ENCODE measurements at regions not wholly inside any gene's neighbourhood (a gene's known extent, or its start where the extent isn't known, plus 50 kb on each side); places are given as distances from the start of the nearest gene placed in this dataset.

DNA sequence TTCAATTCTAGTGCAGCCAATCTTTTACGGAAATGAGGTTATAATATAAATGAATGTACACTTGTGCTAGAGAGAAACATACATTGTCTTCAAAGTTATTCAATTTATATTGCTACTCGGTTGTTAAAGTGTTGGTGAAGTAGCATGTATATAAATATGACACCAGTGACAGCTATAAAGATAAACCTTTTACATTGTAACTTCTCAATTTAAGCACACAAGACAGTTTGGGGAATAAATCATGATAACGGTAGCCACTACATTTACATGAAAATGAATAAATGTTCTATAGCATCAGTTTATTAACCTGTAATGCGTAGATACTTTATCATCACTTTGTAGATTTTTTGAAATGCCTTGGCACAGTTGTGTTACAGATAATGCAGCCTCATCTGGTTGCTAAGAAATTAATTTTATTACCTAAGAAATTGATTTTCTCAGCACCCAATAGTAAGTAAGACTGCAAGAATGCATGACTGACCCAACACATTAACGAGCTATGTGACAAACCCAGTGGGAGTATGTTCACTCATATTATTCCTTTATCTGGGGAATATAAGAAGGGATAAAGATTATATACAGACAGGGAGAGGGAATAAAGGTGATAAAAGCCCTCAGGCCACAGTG lies 283.9 kb upstream of the NPVF start:
- no peaks in the 10 kb centered on the region for H3K36me3 ChIP-seq (ENCODE audit: low read depth, missing control alignments)
- DNase-seq: no peak
- no peak overlapping the region for H3K27ac ChIP-seq
- H3K27me3 ChIP-seq: no peaks in the 10 kb centered on the region
- intact Hi-C loops (cut with DNase I; ENCODE audit: low total_unique reads): no loop called here
- WGBS, 2 donors: 72 to 77% methylated on average over 5 of the region's 5 CpGs
- TF ChIP-seq POLR2A (IDR thresholded peaks at IDR 0.05): no peak
- TF ChIP-seq, protein P1, sequence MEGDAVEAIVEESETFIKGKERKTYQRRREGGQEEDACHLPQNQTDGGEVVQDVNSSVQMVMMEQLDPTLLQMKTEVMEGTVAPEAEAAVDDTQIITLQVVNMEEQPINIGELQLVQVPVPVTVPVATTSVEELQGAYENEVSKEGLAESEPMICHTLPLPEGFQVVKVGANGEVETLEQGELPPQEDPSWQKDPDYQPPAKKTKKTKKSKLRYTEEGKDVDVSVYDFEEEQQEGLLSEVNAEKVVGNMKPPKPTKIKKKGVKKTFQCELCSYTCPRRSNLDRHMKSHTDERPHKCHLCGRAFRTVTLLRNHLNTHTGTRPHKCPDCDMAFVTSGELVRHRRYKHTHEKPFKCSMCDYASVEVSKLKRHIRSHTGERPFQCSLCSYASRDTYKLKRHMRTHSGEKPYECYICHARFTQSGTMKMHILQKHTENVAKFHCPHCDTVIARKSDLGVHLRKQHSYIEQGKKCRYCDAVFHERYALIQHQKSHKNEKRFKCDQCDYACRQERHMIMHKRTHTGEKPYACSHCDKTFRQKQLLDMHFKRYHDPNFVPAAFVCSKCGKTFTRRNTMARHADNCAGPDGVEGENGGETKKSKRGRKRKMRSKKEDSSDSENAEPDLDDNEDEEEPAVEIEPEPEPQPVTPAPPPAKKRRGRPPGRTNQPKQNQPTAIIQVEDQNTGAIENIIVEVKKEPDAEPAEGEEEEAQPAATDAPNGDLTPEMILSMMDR (IDR thresholded peaks at IDR 0.05): no peak
- no peaks in the 10 kb centered on the region for H3K9me3 ChIP-seq
- no peaks in the 10 kb centered on the region for H3K4me1 ChIP-seq
- H3K4me3 ChIP-seq: no peak overlapping the region

DNA sequence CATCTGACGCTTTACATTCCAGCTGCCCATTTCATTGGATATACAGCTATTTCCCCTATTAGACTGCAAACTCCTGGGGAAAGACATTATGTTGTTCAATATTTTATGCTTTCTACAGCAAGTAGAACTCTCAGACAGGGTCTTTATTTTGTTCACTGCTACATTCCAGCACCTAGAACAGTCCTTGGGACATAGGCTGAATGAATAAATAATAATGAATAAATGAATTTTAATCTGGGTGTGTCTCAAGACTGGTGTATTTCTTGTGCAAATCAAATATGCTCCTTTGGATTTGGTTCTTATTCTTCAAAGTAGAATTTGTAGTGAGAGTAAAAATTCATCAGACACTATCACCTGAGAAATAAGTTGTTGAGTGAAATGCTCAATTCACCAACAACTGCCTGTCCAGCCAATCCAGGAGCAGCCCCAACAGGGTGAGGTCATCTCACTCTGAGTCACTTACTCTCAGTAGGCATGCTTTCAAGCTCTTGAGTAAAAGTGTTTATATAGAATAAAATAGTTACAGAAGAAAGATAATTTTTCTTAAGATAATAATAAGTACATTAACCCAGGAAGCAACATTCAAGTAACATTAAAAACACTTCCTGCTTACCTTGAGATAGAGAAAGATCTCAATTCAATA lies 287.5 kb upstream of the NPVF start:
- no peaks in the 10 kb centered on the region for H3K27me3 ChIP-seq
- no peak overlapping the region for H3K27ac ChIP-seq
- 89 to 100% methylated on average over 1 of the region's 1 CpG for WGBS, 2 donors
- no peak overlapping the region for H3K4me3 ChIP-seq
- no peaks in the 10 kb centered on the region for H3K9me3 ChIP-seq
- intact Hi-C loops (cut with DNase I; ENCODE audit: low total_unique reads): no loop called here
- no peak for DNase-seq
- TF ChIP-seq, protein P1 (IDR thresholded peaks at IDR 0.05): no peak
- no peak for TF ChIP-seq POLR2A (IDR thresholded peaks at IDR 0.05)
- no peaks in the 10 kb centered on the region for H3K36me3 ChIP-seq (ENCODE audit: low read depth, missing control alignments)
- no peaks in the 10 kb centered on the region for H3K4me1 ChIP-seq

DNA sequence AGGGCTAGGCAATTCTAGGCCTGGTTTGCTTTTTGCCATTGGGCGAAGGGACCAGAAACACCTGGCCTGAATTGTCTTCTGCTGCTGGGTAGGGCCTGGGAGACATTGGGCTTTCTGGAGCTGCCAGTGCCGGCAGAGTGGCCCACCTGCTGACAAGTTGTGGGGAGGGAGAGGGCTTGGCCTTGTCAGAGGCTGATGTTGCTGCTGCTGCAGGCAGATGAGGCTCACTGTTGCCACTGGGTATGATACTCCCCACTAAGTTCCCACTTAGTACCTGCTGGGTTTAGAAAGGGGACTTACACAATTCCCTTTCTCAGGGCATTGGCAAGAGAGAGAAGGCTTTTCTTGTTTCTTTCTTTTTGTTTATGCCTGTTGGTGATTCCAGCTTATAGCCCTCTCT lies 289.6 kb upstream of the NPVF start:
- no peak overlapping the region for H3K27ac ChIP-seq
- H3K9me3 ChIP-seq: no peaks in the 10 kb centered on the region
- no peaks in the 10 kb centered on the region for H3K27me3 ChIP-seq
- intact Hi-C loops (cut with DNase I; ENCODE audit: low total_unique reads): no loop called here
- TF ChIP-seq, protein P1 (IDR thresholded peaks at IDR 0.05): no peak
- TF ChIP-seq POLR2A (IDR thresholded peaks at IDR 0.05): no peak
- no peaks in the 10 kb centered on the region for H3K36me3 ChIP-seq (ENCODE audit: low read depth, missing control alignments)
- DNase-seq: no peak
- H3K4me3 ChIP-seq: no peak overlapping the region
- H3K4me1 ChIP-seq: no peaks in the 10 kb centered on the region
- 86 to 88% methylated on average over 1 to 2 of the region's 2 CpGs for WGBS, 2 donors

DNA sequence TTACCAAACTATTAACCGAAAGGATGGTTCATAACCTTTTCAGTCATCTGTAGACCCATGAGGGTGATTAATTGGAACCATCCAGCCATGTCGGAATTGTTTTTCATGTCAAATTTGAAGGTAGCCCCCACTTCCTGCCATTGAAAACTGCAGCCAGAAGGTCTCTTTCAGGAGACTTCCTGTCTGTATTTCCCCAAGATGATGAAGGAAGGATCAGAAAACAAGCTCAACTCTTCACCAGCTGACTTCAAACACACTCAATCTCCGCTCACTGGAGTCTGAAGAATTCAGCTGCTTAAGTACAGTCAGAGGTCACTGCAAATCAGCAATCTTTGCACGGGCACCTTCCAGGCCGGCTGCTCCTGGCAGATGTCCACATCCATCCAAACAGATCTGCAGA lies 291.7 kb upstream of the NPVF start:
- DNase-seq: no peak
- Histone ChIP-seq H3K9me3 (no peaks in the 10 kb centered on the region), H3K27ac (no peak overlapping the region), H3K27me3 (no peaks in the 10 kb centered on the region), H3K4me1 (no peaks in the 10 kb centered on the region), H3K36me3 (ENCODE audit: low read depth, missing control alignments) (no peaks in the 10 kb centered on the region), H3K4me3 (no peak overlapping the region)
- no peak for TF ChIP-seq POLR2A (IDR thresholded peaks at IDR 0.05)
- TF ChIP-seq, protein P1 (IDR thresholded peaks at IDR 0.05): no peak
- WGBS, 2 donors: 70 to 73% methylated on average over 5 of the region's 5 CpGs
- intact Hi-C loops (cut with DNase I; ENCODE audit: low total_unique reads): no loop called here

DNA sequence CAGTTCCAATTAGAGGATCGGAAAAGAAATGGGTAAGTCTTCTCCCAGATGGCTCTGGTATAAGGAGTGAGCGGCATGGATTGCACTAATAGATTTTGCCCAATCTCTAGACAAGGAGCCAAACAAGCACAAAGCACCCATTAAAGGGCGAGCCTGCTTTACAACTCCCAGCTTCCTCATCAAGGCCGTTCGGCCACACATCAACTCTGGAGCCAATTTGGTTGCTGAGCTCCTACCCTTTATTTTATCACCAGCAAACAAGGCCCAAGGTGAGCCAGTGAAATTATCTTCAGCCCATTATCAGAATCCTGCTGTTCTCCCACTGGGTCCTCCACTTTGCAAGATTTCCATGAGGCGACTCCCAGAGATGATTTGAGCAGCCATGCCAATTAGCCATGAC lies 292.2 kb upstream of the NPVF start:
- intact Hi-C loops (cut with DNase I; ENCODE audit: low total_unique reads): no loop called here

More for the DNA sequence above, 292.2 kb upstream of the NPVF start:
- DNase-seq: no peak
- no peak overlapping the region for H3K27ac ChIP-seq
- no peak for TF ChIP-seq POLR2A (IDR thresholded peaks at IDR 0.05)
- TF ChIP-seq, protein P1 (IDR thresholded peaks at IDR 0.05): no peak
- 80 to 88% methylated on average over 6 of the region's 6 CpGs for WGBS, 2 donors
- H3K9me3 ChIP-seq: no peaks in the 10 kb centered on the region
- no peaks in the 10 kb centered on the region for H3K27me3 ChIP-seq
- H3K4me3 ChIP-seq: no peak overlapping the region
- no peaks in the 10 kb centered on the region for H3K4me1 ChIP-seq
- no peaks in the 10 kb centered on the region for H3K36me3 ChIP-seq (ENCODE audit: low read depth, missing control alignments)

Data from testis (tissue), 2 donors.